ENCODE measurements at regions not wholly inside any gene's neighbourhood (a gene's known extent, or its start where the extent isn't known, plus 50 kb on each side); places are given as distances from the start of the nearest gene placed in this dataset.

DNA sequence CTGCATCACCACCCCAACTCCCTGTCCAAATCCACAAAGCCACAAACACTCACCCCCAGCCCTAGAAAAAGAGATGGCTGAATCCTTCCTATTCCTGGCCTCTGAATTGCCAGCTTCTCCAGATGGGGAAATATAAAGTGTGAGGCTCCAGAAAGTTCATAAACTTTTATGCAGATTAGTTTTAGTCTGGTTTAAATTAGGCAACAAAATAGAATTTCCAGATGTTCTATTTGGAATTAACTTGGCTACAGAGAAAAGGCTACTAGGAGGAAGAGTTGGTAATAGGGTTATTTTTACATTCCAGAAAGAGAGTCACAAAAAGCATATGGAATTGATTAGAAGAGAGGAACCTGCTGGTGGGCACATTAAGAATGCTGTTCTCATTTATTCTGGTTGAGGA, 56.0 kb downstream of the EN1 start:
- H3K27ac ChIP-seq = no peak overlapping the region
- no peak for TF ChIP-seq ZFX (IDR thresholded peaks at IDR 0.05)
- TF ChIP-seq, protein P1, sequence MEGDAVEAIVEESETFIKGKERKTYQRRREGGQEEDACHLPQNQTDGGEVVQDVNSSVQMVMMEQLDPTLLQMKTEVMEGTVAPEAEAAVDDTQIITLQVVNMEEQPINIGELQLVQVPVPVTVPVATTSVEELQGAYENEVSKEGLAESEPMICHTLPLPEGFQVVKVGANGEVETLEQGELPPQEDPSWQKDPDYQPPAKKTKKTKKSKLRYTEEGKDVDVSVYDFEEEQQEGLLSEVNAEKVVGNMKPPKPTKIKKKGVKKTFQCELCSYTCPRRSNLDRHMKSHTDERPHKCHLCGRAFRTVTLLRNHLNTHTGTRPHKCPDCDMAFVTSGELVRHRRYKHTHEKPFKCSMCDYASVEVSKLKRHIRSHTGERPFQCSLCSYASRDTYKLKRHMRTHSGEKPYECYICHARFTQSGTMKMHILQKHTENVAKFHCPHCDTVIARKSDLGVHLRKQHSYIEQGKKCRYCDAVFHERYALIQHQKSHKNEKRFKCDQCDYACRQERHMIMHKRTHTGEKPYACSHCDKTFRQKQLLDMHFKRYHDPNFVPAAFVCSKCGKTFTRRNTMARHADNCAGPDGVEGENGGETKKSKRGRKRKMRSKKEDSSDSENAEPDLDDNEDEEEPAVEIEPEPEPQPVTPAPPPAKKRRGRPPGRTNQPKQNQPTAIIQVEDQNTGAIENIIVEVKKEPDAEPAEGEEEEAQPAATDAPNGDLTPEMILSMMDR (conservative IDR thresholded peaks at IDR 0.05) = no peak

DNA sequence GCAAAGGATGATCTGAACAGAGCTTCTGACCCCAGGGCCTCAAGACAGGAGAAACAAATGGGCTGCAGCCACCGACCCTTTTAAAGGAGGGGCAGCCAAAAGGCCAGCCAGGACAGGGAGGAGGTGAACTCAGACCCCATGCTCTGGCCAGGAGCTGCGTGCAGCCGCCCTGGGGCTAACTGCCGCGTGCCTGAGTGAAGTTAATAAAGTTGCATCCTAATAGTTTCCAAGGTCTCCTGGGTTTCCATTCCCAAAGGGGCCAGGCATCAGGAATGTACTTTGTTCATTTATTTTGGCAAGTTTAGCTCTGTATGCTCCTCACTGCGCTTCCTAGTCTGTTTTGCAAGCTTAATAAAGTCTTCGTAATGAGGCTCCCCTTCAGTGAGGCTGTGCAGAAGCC, 60.7 kb downstream of the EN1 start:
- H3K27ac ChIP-seq = no peak overlapping the region
- TF ChIP-seq, protein P1 (conservative IDR thresholded peaks at IDR 0.05) = no peak

DNA sequence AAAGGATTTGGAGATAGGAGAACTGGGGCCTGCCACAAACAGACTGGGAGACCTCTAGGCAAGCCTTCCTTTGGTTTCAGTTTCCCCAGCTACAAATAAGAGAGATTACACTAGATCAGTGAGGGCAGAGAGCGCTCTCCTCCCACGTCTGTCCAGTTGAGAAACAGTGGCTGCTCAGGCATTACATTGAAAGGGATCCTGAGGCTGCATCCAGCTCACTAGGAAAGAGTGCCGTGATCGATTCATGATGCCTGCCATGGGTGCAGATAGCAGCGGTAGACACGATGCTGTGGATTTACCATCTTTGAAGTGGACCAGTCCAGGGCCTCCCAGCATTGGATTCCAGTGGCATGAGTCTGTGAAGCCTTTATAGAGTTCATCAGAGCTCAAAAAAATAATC, 62.6 kb downstream of the EN1 start:
- H3K27ac ChIP-seq = no peak overlapping the region
- TF ChIP-seq ZFX (IDR thresholded peaks at IDR 0.05) = no peak
- TF ChIP-seq, protein P1 (conservative IDR thresholded peaks at IDR 0.05) = no peak

DNA sequence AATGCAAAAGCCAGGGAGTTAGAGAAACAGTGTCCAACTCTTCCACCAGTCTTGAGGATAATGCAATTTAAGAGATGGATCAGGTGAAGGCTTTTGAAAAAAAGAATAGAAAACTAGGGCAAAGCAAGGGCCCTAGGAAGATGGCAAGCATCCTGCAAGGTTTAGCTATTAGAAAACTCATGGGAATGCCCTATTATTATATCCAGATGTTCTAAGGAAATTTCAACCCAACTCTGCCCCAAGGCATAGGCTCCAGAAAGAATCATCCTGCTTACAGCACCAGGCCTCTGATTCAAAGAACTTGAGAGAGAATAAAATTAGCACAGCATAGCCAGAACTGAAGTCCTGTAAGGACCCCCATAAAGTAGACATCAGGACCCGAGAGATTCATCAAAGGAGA, 68.1 kb downstream of the EN1 start:
- TF ChIP-seq ZFX (IDR thresholded peaks at IDR 0.05) = no peak
- TF ChIP-seq, protein P1 (conservative IDR thresholded peaks at IDR 0.05) = no peak
- H3K27ac ChIP-seq = no peak overlapping the region

DNA sequence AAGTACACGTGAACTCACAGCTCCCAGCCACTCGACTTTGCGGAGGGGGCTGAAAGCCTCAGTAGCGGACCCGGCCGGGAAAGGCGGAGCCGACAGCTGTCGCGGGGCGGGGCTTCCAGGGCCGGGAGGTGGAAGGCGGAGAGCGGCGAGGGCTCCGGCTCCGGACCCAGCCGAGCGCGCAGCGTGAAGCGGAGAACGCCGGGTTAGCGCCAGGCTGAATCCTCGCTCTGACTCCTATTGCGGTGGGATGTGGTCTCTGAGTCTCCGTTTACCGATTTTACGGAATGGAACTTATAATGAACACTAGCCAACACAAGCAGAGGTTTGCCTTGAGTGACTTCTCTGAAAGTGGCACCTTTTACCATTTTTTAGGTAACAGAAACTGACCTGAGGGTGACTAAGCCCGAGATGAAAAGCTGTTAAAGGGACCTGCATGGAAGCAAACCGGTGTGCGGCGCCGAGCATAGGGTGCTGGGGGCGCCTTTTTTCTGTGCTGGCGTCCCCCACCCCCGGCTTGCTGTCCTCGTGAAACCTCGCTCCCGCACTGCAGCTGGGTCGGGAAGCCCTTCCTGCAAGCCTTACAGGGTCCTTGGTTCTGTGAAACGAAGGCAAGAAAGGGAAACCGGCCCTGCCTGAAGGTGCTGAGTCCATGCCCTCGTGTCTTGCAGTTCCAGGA, 72.9 kb downstream of the EN1 start:
- H3K27ac ChIP-seq = no peak overlapping the region
- no peak for TF ChIP-seq ZFX (IDR thresholded peaks at IDR 0.05)
- TF ChIP-seq, protein P1 (conservative IDR thresholded peaks at IDR 0.05) = no peak

DNA sequence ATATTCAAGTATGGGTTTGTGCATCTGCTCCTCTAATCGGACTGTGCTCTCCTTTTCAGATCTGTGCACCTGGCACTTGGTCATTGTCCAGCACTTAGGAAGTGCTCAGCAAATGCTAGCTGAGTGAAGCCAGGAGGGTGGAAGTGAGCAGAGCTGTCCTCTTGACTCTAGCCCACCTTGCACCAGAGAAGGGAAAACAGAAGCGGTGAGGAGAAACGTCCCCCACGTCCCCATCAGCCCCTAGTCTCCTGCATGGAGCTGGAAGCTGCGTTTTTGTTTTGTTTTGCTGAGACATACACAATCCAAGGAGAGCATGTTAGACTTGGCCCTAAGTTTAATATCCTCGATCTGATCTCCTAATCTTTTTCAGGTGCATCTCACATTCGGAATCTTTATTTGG, 73.6 kb downstream of the EN1 start:
- no peak overlapping the region for H3K27ac ChIP-seq
- no peak for TF ChIP-seq ZFX (IDR thresholded peaks at IDR 0.05)
- TF ChIP-seq, protein P1 (conservative IDR thresholded peaks at IDR 0.05) = no peak

DNA sequence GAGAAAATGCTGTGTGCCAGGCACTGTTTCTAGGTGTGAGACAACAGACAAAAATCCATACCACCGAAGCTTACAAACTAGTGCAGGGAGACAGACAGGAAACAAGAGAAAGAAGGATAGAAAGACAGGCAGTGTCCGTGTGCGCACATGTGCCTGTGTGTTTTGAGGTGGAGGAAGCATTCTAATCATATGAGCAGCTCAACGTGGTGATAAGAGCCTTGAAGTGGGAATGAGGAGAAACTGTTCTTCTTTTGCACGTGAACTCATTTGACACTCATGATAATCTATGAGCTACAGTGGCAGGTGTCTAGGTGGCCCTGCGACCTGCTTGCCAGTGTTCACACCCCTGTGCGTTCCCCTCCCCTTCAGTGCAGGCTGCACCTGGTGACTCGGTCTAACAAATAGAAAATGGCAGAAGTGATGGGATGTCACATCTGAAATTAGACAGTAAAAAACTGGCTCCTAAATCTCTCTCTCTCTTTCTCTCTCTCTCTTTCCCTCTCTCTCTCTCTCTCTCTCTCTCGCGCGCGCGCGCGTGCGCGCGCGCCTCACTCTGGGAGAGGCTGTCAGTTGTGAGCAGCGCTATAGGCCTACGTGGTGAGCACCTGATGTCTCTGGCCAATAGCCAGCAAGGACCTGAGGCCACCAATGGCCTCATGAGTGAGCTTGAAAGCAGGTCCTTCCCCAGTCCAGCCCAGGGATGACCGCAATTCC, 74.8 kb downstream of the EN1 start:
- TF ChIP-seq ZFX (IDR thresholded peaks at IDR 0.05) = no peak
- TF ChIP-seq, protein P1 (conservative IDR thresholded peaks at IDR 0.05) = no peak
- H3K27ac ChIP-seq = no peak overlapping the region
